ENCODE measurements at regions not wholly inside any gene's neighbourhood (a gene's known extent, or its start where the extent isn't known, plus 50 kb on each side); places are given as distances from the start of the nearest gene placed in this dataset.

DNA sequence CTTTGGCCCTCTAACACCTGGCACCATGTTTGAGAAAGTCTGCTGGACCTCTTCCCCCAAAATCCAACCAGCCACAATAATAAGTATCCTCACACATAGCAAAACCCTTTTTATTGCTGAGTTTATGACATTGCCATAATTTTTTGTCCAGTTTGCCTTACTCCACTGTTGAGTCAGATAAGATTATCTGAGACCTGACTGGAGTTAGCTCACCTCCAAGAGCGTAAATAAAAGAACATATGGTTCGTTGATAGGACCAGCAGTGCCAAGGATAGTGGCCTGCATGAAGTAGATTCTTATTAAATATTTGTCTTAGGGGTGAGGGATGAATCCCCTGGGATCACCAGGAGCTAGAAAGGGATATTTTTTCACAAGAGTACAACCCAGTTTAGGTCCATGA is 510.6 kb upstream of the MPDZ start:
- TF ChIP-seq, protein P1, sequence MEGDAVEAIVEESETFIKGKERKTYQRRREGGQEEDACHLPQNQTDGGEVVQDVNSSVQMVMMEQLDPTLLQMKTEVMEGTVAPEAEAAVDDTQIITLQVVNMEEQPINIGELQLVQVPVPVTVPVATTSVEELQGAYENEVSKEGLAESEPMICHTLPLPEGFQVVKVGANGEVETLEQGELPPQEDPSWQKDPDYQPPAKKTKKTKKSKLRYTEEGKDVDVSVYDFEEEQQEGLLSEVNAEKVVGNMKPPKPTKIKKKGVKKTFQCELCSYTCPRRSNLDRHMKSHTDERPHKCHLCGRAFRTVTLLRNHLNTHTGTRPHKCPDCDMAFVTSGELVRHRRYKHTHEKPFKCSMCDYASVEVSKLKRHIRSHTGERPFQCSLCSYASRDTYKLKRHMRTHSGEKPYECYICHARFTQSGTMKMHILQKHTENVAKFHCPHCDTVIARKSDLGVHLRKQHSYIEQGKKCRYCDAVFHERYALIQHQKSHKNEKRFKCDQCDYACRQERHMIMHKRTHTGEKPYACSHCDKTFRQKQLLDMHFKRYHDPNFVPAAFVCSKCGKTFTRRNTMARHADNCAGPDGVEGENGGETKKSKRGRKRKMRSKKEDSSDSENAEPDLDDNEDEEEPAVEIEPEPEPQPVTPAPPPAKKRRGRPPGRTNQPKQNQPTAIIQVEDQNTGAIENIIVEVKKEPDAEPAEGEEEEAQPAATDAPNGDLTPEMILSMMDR (IDR thresholded peaks at IDR 0.05; ENCODE audit: low read depth, low read length, poor library complexity, severe bottlenecking), result no peak
- TF ChIP-seq EZH2phosphoT487 (IDR thresholded peaks at IDR 0.05; ENCODE audit: borderline replicate concordance, low read length), result no peak

Measured in DOHH2 (cell line).